NCI-H524 (cell line): ENCODE measurements at regions not wholly inside any gene's neighbourhood (a gene's known extent, or its start where the extent isn't known, plus 50 kb on each side); places are given as distances from the start of the nearest gene placed in this dataset.

Source experiments
- DNase-seq, 2 experiments: peaks; one replicate each; lab custom pipeline; 2025; lab: John Stamatoyannopoulos, UW

- no peak for DNase-seq
These were observed 322.7 kb upstream of the ISX start for GRCh38 chr22:34743110-34743751.

- DNase-seq = no peak
These were observed 305.5 kb upstream of the ISX start for GRCh38 chr22:34760276-34761008.

- peak in 1 of 2 experiments; percentile 15 for DNase-seq
These were observed 304.8 kb upstream of the ISX start for GRCh38 chr22:34761111-34761510.

- no peak for DNase-seq
These were observed 302.5 kb upstream of the ISX start for GRCh38 chr22:34763496-34763895.

GRCh38 chr22:34765115-34765514, 300.8 kb upstream of the ISX start:
- DNase-seq = no peak

GRCh38 chr22:34769361-34769760, 296.6 kb upstream of the ISX start:
- no peak for DNase-seq

- no peak for DNase-seq
These were observed 289.1 kb upstream of the ISX start for GRCh38 chr22:34776817-34777216.

- DNase-seq = no peak
These were observed 284.3 kb upstream of the ISX start for GRCh38 chr22:34781681-34782080.

GRCh38 chr22:34783436-34783835, 282.5 kb upstream of the ISX start:
- no peak for DNase-seq

- DNase-seq = no peak
These were observed 281.9 kb upstream of the ISX start for GRCh38 chr22:34784056-34784455.

- DNase-seq = no peak
These were observed 268.1 kb upstream of the ISX start for GRCh38 chr22:34797826-34798225.

- peak; percentile 93 to 98 for DNase-seq
These were observed 267.4 kb upstream of the ISX start for GRCh38 chr22:34798605-34799004.

- DNase-seq = no peak
These were observed 265.5 kb upstream of the ISX start for GRCh38 chr22:34800260-34800980.

GRCh38 chr22:34801221-34801620, 264.7 kb upstream of the ISX start:
- DNase-seq = no peak

GRCh38 chr22:34804091-34804490, 261.9 kb upstream of the ISX start:
- no peak for DNase-seq

GRCh38 chr22:34804604-34805003, 261.4 kb upstream of the ISX start:
- peak in 1 of 2 experiments; percentile 43 for DNase-seq

- no peak for DNase-seq
These were observed 260.2 kb upstream of the ISX start for GRCh38 chr22:34805771-34806170.

GRCh38 chr22:34808618-34809017, 257.3 kb upstream of the ISX start:
- no peak for DNase-seq

GRCh38 chr22:34812631-34813030, 253.3 kb upstream of the ISX start:
- DNase-seq = no peak

GRCh38 chr22:34814260-34815025, 251.5 kb upstream of the ISX start:
- DNase-seq = peak in 1 of 2 experiments; percentile 40

- no peak for DNase-seq
These were observed 236.5 kb upstream of the ISX start for GRCh38 chr22:34829485-34829884.

GRCh38 chr22:34834059-34834458, 231.9 kb upstream of the ISX start:
- no peak for DNase-seq
